GM15510 (cell line): ENCODE measurements at regions not wholly inside any gene's neighbourhood (a gene's known extent, or its start where the extent isn't known, plus 50 kb on each side); places are given as distances from the start of the nearest gene placed in this dataset.

ENCODE experiments used
- POLR2A ChIP-seq: IDR thresholded peaks from 3 replicates; pipeline ENCODE4 v1.6.1; 2011; ENCODE audit warnings: borderline replicate concordance; ENCODE audit not compliant: insufficient read length; ENCODE audit errors: extremely low read depth

DNA sequence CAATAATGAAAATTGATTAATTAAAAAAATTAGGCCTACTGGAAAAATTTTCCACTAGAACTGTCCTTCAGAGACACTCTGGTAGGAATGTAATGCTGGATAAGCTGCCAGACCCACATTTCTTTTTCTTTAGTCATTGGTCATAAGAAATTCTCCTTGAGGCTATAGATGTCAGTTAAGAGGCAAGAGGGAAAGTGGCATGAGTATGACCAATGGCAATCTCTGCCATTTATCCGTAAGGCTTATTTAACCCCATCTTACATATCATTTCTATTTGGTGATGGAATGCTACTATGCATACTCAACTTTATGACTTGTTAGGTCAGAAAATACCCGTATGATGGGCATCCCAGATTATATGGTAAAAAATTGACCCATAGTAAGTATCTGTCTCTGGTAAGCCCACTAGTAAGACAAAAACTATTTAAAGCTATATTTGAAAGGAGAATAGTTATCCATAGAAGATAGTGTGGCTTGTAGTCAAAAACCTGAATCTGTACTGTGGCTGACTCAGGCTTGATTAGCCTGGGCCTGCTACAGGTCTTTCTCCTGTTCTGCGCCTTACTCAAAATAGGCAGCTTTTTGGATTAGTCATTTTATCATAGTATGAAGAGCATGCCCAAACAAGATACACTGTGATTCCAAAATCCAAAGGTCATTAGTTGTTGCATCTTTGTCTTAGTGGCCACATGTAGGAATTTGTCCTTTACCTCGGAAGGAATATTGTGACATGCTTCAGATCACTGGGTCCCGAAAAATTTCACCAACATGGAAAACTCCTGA, 314.7 kb downstream of the PYDC2 start:
- no peak for TF ChIP-seq POLR2A

DNA sequence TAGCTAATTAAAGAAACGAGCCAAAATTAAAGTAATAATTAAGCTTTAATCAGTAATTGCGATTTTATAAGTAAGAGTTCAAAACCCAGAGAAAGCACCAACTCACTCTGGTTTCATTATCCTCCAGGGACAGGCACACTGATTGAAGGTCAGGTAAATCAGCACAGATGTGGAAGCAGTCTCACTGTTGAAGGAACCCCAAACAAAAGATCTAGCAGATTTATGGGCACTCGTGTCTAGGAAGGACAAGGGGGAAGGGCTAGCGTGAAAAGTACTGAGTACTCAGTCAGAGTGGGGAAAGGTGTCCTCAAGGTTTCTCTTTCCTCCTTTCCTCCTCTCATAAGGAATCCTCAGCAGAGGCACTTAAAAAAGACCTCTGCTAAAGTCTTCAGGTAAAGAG, 320.1 kb downstream of the PYDC2 start:
- TF ChIP-seq POLR2A = no peak

- TF ChIP-seq POLR2A = no peak
Observed at GRCh38 chr3:191783024-191783423, 322.1 kb downstream of the PYDC2 start.

DNA sequence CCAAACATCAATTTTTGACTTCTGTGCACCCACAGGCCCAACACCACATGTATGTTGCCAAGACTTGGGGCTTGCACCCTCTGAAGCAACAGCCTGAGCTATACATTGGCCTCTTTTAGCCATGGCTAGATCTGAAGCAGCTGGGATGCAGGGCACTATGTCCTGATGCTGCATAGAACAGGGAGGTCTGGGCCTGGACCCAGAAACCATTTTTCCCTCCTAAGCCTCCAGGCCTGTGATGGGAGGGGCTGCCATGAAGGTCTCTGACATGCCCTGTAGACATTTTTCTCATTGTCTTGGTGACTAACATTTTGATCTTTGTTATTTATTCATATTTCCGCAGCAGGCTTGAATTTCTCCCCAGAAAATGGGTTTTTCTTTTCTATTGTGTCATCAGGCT, 330.0 kb downstream of the PYDC2 start:
- TF ChIP-seq POLR2A = no peak

- no peak for TF ChIP-seq POLR2A
Observed at GRCh38 chr3:191792580-191792979, 331.6 kb downstream of the PYDC2 start.

DNA sequence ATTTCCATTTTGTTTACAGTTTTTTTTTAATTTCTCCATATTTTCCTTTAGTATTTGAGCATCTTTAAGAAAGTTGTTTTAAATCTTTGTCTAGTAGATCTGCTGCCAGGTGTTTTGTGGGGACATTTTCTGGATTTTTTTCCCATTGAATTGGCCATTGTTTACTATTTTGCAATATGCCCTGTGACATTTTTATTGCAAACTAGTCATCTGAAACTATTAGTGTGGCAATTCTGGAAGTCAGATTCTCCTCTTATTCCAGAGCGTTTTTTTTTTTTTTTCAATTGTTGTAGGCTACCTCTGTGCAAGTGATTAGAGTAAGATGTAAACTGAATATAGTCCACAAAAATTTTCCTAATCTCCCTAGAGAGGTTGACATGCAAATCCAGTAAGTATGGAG, 334.2 kb downstream of the PYDC2 start:
- TF ChIP-seq POLR2A = no peak

GRCh38 chr3:191797271-191797670, 336.3 kb downstream of the PYDC2 start:
- no peak for TF ChIP-seq POLR2A

DNA sequence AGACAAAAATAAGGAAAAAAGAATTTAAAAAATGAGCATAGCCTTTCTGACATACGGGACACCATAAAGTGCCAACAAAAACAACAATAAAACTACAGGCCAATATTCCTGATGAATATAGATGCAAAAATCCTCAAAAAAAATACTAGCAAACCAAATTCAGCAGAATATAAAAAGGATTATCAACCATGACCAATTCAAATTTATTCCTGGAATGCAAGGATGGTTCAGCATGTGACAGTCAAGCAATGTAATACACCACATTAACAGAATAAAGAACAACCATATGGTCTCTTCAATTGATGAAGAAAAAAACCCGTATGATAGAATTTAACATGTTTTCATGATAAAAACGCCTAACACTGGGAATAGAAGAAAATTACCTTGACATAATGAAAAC, 341.7 kb downstream of the PYDC2 start:
- no peak for TF ChIP-seq POLR2A

GRCh38 chr3:191804935-191805334, 344.0 kb downstream of the PYDC2 start:
- no peak for TF ChIP-seq POLR2A

DNA sequence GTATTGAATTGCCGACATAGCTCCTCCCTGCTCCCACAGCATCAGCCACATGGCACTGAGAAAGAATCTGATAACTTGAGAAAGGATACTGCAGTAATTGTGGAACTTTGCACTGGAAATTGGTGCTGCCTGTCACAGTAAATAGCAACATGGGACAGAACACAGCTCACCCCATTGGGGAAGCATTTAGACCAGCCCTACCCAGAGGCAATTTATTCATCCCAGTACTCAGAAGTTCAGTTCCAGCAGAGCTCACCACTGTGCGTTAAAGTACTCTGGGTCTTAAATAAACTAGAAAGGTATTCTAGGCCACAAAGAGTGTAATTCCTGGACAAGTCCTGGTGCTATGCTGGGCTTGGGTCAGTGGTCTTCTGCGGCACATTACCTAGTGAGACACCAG, 347.1 kb downstream of the PYDC2 start:
- TF ChIP-seq POLR2A = no peak

DNA sequence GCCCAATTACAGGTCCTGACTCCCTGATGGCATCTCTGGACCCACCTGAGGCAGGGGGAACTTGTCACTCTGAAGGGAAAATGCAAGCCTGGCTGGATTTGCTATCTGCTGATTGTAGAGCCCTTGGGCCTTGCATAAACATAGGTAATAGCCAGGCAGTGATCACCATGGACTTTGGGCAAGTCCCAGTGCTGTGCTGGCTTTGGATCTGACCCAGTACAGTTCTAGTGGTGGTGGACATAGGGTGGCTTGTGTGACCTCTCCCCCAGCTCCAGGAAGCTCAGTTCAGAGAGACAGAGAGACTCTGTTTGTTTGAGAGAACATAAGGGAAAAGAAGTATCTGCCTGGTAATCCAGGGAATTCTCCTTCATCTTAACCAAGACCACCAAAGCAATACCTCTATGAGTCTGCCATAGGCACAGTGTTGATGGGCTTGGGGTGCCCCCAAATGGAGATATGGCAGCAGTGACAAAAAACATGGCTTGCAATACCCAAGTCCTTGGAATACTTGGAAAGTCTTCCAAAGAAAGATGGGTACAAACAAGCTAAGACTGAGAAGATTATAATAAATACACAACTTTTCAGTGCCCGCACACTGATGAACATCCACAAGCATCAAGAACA, 348.5 kb downstream of the PYDC2 start:
- no peak for TF ChIP-seq POLR2A

- no peak for TF ChIP-seq POLR2A
Observed at GRCh38 chr3:191813245-191813644, 352.3 kb downstream of the PYDC2 start.

GRCh38 chr3:191848818-191849217, 387.9 kb downstream of the PYDC2 start:
- no peak for TF ChIP-seq POLR2A

DNA sequence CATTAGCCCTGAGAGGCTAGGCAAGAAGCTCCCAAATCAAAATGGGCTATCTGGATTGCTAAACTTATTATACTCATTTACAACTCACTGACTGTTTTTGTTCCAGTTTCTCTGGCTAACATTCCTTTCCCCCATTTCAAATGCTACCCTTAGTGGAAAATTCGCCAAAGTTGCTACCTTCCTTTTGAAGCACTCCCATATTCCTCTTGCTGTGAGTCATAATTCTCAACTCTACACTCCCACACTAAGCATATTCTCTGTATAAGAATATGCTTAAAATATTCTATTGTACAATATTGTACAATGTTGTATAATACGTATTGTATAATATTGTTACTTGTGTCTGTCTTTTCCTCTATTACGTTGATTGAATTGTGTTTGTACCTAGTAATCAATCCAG, 398.6 kb downstream of the PYDC2 start:
- TF ChIP-seq POLR2A = no peak

- no peak for TF ChIP-seq POLR2A
Observed at GRCh38 chr3:191869738-191870415, 408.9 kb downstream of the PYDC2 start.

GRCh38 chr3:191873736-191874135, 412.8 kb downstream of the PYDC2 start:
- TF ChIP-seq POLR2A = no peak
